ENCODE measurements at regions not wholly inside any gene's neighbourhood (a gene's known extent, or its start where the extent isn't known, plus 50 kb on each side); places are given as distances from the start of the nearest gene placed in this dataset.

DNA sequence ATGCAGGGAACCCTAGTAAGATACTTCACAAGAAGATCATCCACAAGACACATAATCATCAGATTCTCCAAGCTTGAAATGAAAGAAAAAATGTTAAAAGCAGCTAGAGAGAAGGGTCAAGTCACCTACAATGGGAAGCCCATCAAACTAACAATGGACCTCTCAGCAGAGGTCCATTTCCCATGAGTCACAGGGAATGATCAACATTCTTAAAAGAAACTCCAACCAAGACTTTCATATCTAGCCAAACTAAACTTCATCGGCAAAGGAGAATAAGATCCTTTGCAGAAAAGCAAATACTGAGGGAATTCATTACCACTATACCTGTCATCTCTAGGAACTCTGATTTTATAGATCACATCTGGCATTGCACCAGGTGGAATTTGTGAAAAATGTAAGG lies 52.9 kb upstream of the SPATA31E1 start:
- no peak for TF ChIP-seq EZH2 (IDR thresholded peaks at IDR 0.05; ENCODE audit: insufficient read depth, poor library complexity, severe bottlenecking)
- no peak for TF ChIP-seq EZH2phosphoT487 (IDR thresholded peaks at IDR 0.05; ENCODE audit: insufficient read depth, low read depth)

All from GM23248 (cell line).